Psoas muscle (tissue), 7 donors: ENCODE measurements at regions not wholly inside any gene's neighbourhood (a gene's known extent, or its start where the extent isn't known, plus 50 kb on each side); places are given as distances from the start of the nearest gene placed in this dataset.
A peak's percentile ranks its signal among the peaks of the same experiment; 100 is the strongest.

ENCODE experiments used
- ATAC-seq, 4 donors: fragments of 200-7000 bp; cut with Tn5 transposase; one replicate each; pipeline ENCODE4 v1.9.1; 2020; ENCODE audit warnings: moderate library complexity in 3 of 4, mild to moderate bottlenecking in 2 of 4
- DNase-seq, 2 donors: peaks; one replicate each; pipeline ENCODE4 v3.0.0-alpha.2; 2020
- H3K27ac ChIP-seq: fragments of 200-600 bp; one replicate; pipeline ENCODE4 v1.8.0; 2022
- H3K27me3 ChIP-seq, 3 donors: fragments of 200-600 bp in 1 of 3; one replicate each; pipeline versions ENCODE4 v1.6.1 to v1.8.0; 2013 to 2022; ENCODE audit warnings: low read length in 2 of 3, mild to moderate bottlenecking in 2 of 3, moderate library complexity in 1 of 3; ENCODE audit not compliant: insufficient read depth in 3 of 3
- H3K36me3 ChIP-seq, 2 donors: fragments of 200-600 bp in 1 of 2; one replicate each; pipeline versions ENCODE4 v1.6.1 to v1.8.0; 2013 to 2022; ENCODE audit warnings: low read depth in 1 of 2, mild to moderate bottlenecking in 1 of 2, moderate library complexity in 1 of 2; ENCODE audit not compliant: insufficient read depth in 1 of 2
- H3K4me1 ChIP-seq: fragments of 200-600 bp; one replicate; pipeline ENCODE4 v1.8.0; 2022
- H3K4me3 ChIP-seq: fragments of 200-600 bp; one replicate; pipeline ENCODE4 v1.8.0; 2022; ENCODE audit warnings: mild to moderate bottlenecking
- H3K9me3 ChIP-seq: fragments of 200-600 bp; one replicate; pipeline ENCODE4 v1.8.0; 2022
- CTCF ChIP-seq: fragments of 200-600 bp; IDR thresholded peaks from one replicate; pipeline ENCODE4 v1.8.0; 2022; ENCODE audit warnings: antibody characterized with exemption
- WGBS, 3 donors: extraction: QIAGEN DNeasy Blood & Tissue Kit; methylation state at CpG; one replicate each; pipeline versions ENCODE4 v1.1.6 to v1.1.7; 2013; 5-methylcytosine and 5-hydroxymethylcytosine counted together
- intact Hi-C, 2 donors: fragments of 100-400 bp; cut with DNase I; formaldehyde crosslinking; loops; one replicate each; pipeline versions ENCODE4 v1.11.0 to v1.14.2; 2022
- donor health status: healthy with polysubstance abuse.
- donor health status: DM: no; HTN: no; CAD: no; lungs with moderate emphysema.
- donor health status: Bipolar disorder and iron deficiency.
- donor health status: healthy.
- donor health status: DM: yes; HTN: yes; CAD: no.
- donor health status: DM: no; HTN: no; CAD: no.
- donor health status: DM: yes; HTN: yes; CAD: no.

- intact Hi-C loops, result no loop called here
- ATAC-seq (no peak), DNase-seq (no peak)
- H3K9me3 ChIP-seq, result no peaks in the 10 kb centered on the region
- no peaks in the 10 kb centered on the region for H3K4me1 ChIP-seq
- H3K27ac ChIP-seq, result no peak overlapping the region
- H3K27me3 ChIP-seq, result no peaks in the 10 kb centered on the region
- no peak for TF ChIP-seq CTCF
- H3K36me3 ChIP-seq, result peaks cover 0 to 6% of the 10 kb centered on the region in 2 donors
- 81 to 89% (median 83%) methylated on average over 16 of the region's 16 CpGs for WGBS, 3 donors
- H3K4me3 ChIP-seq, result no peak overlapping the region
Measured at GRCh38 chr16:27706866-27707685, 157.1 kb downstream of the KATNIP start.

- TF ChIP-seq CTCF, result no peak
- no peak overlapping the region for H3K27ac ChIP-seq
- H3K4me1 ChIP-seq, result no peaks in the 10 kb centered on the region
- intact Hi-C loops, result no loop called here
- DNase-seq (no peak), ATAC-seq (no peak)
- H3K36me3 ChIP-seq, result peaks cover 0 to 6% of the 10 kb centered on the region in 2 donors
- H3K27me3 ChIP-seq, result no peaks in the 10 kb centered on the region
- no peak overlapping the region for H3K4me3 ChIP-seq
- 91 to 94% (median 94%) methylated on average over 10 of the region's 10 CpGs for WGBS, 3 donors
- H3K9me3 ChIP-seq, result no peaks in the 10 kb centered on the region
Measured at GRCh38 chr16:27708651-27709050, 158.7 kb downstream of the KATNIP start.

GRCh38 chr16:27712251-27712711, 162.3 kb downstream of the KATNIP start:
- WGBS, 3 donors, result 76 to 78% (median 77%) methylated on average over 10 of the region's 10 CpGs
- ATAC-seq (no peak), DNase-seq (peak in 1 of 2 donors; percentile 23)
- no peaks in the 10 kb centered on the region for H3K4me1 ChIP-seq
- H3K9me3 ChIP-seq, result no peaks in the 10 kb centered on the region
- no peak overlapping the region for H3K27ac ChIP-seq
- intact Hi-C loops, result no loop called here
- TF ChIP-seq CTCF, result no peak
- peaks cover 0 to 6% of the 10 kb centered on the region in 2 donors for H3K36me3 ChIP-seq
- no peaks in the 10 kb centered on the region for H3K27me3 ChIP-seq
- no peak overlapping the region for H3K4me3 ChIP-seq

GRCh38 chr16:27717726-27718125, 167.8 kb downstream of the KATNIP start:
- no peak for ATAC-seq

More at GRCh38 chr16:27717726-27718125, 167.8 kb downstream of the KATNIP start:
- WGBS, 3 donors, result 81 to 91% (median 85%) methylated on average over 2 of the region's 2 CpGs
- Histone ChIP-seq H3K4me3 (no peak overlapping the region), H3K27ac (no peak overlapping the region), H3K9me3 (no peaks in the 10 kb centered on the region), H3K36me3 (no peaks in the 10 kb centered on the region), H3K27me3 (no peaks in the 10 kb centered on the region), H3K4me1 (peaks cover 4% of the 10 kb centered on the region)
- intact Hi-C loops, result no loop called here
- TF ChIP-seq CTCF, result no peak
- DNase-seq, result peak in 1 of 2 donors; percentile 3
